ENCODE measurements at regions not wholly inside any gene's neighbourhood (a gene's known extent, or its start where the extent isn't known, plus 50 kb on each side); places are given as distances from the start of the nearest gene placed in this dataset.

DNA sequence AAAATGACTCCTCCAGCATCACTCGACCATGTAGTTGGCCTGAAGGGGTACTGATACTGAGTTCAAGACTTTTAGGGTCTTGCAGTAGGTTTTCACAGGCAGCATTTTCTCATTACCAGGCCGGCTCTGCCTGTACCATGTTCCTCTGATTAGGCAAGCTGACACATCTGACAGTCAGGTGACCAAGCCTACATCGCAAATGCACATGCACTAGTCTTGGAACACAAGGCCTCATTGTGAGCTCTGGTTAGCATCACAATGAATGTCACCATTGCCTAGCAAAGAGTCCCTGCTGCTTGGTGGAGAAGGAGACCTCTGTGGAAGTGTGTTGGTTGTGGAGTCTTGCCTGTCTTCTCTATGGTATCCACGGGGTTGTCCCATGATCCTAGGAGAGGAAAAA, 754.1 kb upstream of the TSPY4 start:
- TF ChIP-seq, protein P1, sequence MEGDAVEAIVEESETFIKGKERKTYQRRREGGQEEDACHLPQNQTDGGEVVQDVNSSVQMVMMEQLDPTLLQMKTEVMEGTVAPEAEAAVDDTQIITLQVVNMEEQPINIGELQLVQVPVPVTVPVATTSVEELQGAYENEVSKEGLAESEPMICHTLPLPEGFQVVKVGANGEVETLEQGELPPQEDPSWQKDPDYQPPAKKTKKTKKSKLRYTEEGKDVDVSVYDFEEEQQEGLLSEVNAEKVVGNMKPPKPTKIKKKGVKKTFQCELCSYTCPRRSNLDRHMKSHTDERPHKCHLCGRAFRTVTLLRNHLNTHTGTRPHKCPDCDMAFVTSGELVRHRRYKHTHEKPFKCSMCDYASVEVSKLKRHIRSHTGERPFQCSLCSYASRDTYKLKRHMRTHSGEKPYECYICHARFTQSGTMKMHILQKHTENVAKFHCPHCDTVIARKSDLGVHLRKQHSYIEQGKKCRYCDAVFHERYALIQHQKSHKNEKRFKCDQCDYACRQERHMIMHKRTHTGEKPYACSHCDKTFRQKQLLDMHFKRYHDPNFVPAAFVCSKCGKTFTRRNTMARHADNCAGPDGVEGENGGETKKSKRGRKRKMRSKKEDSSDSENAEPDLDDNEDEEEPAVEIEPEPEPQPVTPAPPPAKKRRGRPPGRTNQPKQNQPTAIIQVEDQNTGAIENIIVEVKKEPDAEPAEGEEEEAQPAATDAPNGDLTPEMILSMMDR (IDR thresholded peaks at IDR 0.05; ENCODE audit: extremely low read depth in 1 of 2, insufficient read depth in 1 of 2, low read depth in 1 of 2, low read length in 2 of 2), result no peak
- TF ChIP-seq POLR2A (IDR thresholded peaks at IDR 0.05; ENCODE audit: low read depth, low read length), result no peak
- no peak for TF ChIP-seq JUN (IDR thresholded peaks at IDR 0.05; ENCODE audit: borderline replicate concordance, insufficient read depth, insufficient read length, low read depth)
- TF ChIP-seq, protein P2, sequence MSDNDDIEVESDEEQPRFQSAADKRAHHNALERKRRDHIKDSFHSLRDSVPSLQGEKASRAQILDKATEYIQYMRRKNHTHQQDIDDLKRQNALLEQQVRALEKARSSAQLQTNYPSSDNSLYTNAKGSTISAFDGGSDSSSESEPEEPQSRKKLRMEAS (IDR thresholded peaks at IDR 0.05; ENCODE audit: insufficient read depth, insufficient read length), result no peak
- TF ChIP-seq POLR2AphosphoS5 (IDR thresholded peaks at IDR 0.05; ENCODE audit: insufficient read depth, low read depth, low read length), result no peak
- no peak for TF ChIP-seq MYC (IDR thresholded peaks at IDR 0.05; ENCODE audit: low read depth, low read length)
- no peak for TF ChIP-seq EZH2 (IDR thresholded peaks at IDR 0.05; ENCODE audit: borderline replicate concordance, low read depth, low read length, severe bottlenecking)
- no peak for TF ChIP-seq FOS (IDR thresholded peaks at IDR 0.05; ENCODE audit: borderline replicate concordance, insufficient read depth, low read length)
- no peak for TF ChIP-seq GATA2 (IDR thresholded peaks at IDR 0.05; ENCODE audit: insufficient read depth, insufficient read length, low read depth, low read length)

Measured in endothelial cell of umbilical vein (primary cell).